Ecto neural progenitor cell (in vitro differentiated cells): ENCODE measurements at regions not wholly inside any gene's neighbourhood (a gene's known extent, or its start where the extent isn't known, plus 50 kb on each side); places are given as distances from the start of the nearest gene placed in this dataset.
"Not testable (repeated sequence)": the region's sequence is repeated elsewhere in the genome, so short reads cannot be mapped to it uniquely, and the experiment has no call there.

ENCODE experiments used
- DNase-seq: peaks from one replicate; pipeline ENCODE4 v3.0.0-alpha.2; 2018; ENCODE audit warnings: low spot score

DNA sequence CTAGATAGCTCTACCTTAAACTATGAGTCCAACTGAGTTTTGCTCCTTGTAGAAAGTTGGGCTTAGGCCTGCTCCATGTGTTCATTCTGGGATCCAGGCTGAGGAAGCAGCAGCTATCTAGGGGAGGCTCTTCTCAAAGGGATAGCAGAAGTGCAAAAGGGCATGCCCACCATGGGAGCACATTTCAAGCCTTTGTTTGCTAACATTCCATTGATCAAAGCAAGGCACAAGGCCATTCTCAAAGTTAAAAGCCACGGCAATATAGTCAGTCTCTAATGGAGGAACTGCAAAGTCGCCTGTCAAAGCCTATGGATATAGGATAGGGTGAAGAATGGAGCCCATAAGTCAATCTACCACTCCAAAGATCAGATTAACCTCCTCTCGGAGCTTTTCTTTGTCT lies 488.1 kb upstream of the ARX start:
- no peak for DNase-seq

GRCh38 chrX:25507801-25508200 lies 492.0 kb upstream of the ARX start:
- DNase-seq: no peak

GRCh38 chrX:25519258-25519657 lies 503.5 kb upstream of the ARX start:
- DNase-seq: no peak

DNA sequence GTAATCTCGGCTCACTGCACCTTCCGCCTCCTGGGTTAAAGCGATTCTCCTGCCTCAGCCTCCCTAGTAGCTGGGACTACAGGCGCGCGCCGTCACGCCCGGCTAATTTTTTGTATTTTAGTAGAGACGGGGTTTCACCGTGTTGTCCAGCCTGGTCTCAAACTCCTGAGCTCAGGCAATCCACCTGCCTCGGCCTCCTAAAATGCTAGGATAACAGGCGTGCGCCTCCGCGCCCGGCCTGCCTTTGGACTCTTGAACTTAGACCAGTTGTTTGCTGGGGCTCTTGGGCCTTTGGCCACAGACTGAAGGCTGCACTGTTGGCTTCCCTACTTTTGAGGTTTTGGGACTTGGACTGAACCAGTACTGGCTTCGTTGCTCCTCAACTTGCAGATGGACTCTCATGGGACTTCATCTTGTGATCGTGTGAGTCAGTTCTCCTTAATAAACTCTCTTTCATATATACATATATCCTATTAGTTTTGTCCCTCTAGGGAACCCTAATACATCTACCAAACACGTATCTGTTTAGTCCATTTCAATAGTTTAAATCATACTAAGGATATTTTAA lies 506.8 kb upstream of the ARX start:
- not testable (repeated sequence) for DNase-seq

DNA sequence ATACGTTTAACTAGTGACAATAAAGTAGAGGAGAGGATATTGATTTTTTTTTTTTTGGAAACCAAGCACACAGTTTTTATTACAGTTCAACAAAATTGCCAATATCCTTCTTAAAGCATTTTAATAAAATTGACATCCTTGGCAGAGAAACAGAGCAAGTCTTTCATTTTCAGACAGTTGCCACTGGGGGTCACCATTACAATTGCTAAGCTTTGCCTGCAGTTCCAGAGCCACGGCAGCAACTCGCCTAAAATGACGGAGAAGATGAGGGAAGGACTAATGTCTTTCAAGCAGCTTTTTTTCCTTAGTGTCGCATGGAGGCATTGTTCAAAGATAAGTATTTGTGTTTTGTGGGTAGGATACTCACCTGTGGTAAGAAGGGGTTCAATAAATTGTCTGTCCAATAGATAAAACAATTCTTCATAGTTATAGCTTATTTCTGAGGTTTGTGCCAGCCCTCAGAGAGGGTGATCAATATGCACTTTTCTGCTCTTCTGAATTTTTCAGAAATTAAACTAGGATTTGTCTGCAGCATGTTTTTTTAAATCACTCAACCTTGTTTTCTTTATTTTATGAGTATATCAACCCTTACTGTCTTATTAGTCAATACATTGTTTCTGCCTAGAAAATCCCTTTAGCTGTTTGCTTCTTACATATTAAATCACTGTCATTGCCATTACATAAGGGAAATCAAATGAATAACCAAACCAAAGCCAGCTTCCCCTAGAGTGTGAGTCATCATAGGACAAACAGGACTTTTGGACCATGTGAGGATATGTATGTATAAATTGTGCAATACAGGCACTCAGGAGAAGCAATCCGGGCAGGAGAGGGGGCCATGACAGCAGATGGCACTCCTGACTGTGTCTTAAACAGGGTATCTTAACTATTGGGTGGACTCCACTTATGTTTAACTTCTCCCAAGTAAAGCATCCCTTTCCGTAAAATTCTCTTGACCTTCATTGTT lies 508.1 kb upstream of the ARX start:
- no peak for DNase-seq

GRCh38 chrX:25527156-25527555 lies 511.4 kb upstream of the ARX start:
- no peak for DNase-seq

- DNase-seq: no peak
Observed at GRCh38 chrX:25527596-25527995, 511.8 kb upstream of the ARX start.

GRCh38 chrX:25531096-25531495 lies 515.3 kb upstream of the ARX start:
- DNase-seq: no peak

- no peak for DNase-seq
Observed at GRCh38 chrX:25534091-25534490, 518.3 kb upstream of the ARX start.

- no peak for DNase-seq
Observed at GRCh38 chrX:25536307-25536970, 520.7 kb upstream of the ARX start.

GRCh38 chrX:25537699-25538098 lies 521.9 kb upstream of the ARX start:
- no peak for DNase-seq

- no peak for DNase-seq
Observed at GRCh38 chrX:25544641-25545040, 528.9 kb upstream of the ARX start.

- no peak for DNase-seq
Observed at GRCh38 chrX:25548811-25549210, 533.0 kb upstream of the ARX start.

DNA sequence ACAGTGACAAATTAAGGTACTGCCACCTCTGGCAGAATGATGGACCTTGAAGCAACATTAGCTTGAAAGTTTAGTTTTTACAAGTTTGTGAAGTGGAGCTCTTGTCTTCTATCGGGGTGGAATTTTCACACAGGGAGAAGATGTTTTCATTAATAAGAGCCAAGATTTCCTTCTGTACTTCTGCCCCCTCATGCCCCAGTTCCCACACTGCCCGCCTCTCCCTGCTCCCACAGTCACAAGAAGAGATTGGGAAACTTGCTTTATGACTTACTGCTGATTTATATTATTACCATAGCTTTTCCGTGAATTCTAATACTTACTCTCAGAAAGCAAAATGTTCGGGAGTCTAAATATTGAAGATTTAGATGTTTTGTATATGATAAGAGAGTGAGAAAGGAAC lies 539.8 kb upstream of the ARX start:
- no peak for DNase-seq

GRCh38 chrX:25558137-25558536 lies 542.4 kb upstream of the ARX start:
- DNase-seq: no peak

- no peak for DNase-seq
Observed at GRCh38 chrX:25561190-25561589, 545.4 kb upstream of the ARX start.

- DNase-seq: no peak
Observed at GRCh38 chrX:25573631-25574030, 557.9 kb upstream of the ARX start.

- no peak for DNase-seq
Observed at GRCh38 chrX:25596921-25597320, 541.2 kb upstream of the MAGEB18 start.

- DNase-seq: no peak
Observed at GRCh38 chrX:25597551-25597950, 540.6 kb upstream of the MAGEB18 start.

- DNase-seq: no peak
Observed at GRCh38 chrX:25599061-25599460, 539.1 kb upstream of the MAGEB18 start.

DNA sequence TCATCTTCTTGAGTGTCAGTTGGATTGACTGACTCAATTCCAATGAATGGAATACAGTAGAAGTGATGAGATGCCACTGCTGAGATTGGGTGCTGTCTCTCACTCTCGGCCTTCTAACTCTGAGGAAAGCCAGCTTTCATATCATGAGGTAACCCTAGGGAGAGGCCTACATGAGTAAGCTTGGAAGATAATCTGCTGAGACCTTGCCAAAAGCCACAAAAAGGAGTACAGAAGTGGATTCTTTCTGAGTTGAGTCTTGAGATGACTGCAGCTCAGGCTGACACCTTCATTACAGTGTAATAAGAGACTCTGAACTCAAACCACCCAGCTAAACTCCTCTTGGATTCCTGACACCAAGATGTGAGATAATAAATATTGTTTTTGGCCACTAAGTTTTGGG lies 537.4 kb upstream of the MAGEB18 start:
- DNase-seq: no peak

DNA sequence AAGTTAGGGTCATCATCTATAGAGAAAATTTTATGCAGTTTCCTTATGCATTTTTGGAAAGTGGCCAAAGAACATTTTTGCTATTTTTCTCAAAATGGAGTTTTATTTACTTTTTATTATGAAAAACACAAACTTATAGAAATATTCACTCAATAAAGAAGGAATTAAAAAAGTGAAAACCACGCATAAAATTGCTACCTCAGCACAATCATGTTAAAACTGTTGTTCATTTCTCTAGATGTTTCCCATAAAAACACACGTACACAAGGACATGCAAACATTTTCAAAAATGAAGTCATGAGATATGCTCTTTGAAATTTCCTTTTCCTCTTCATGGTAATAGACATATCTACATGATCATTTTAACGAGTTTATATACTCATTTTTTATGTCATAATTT lies 536.8 kb upstream of the MAGEB18 start:
- no peak for DNase-seq

- no peak for DNase-seq
Observed at GRCh38 chrX:25618248-25618647, 519.9 kb upstream of the MAGEB18 start.
